ENCODE measurements at regions not wholly inside any gene's neighbourhood (a gene's known extent, or its start where the extent isn't known, plus 50 kb on each side); places are given as distances from the start of the nearest gene placed in this dataset.

DNA sequence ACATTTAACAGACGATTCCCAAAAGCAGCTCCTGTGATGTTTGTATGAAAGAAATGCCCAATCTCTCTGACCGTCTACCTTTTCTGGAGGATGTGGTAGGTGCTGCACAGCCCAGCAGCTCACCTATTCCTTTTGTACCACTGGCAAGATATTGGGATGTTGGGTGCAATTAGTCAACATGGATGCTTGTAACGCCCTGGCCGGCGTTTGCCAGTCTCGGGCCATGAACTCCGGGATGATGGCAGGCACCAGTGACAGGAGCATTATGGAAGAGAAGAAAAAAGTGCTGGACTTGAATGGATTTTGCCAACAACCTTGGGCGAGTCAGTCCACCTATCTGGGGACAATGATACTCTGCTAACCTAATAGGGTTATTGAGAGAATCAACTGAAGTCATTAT is 69.0 kb upstream of the ZNF438 start:
- Histone ChIP-seq H3K27ac (no peak overlapping the region), H3K27me3 (no peaks in the 10 kb centered on the region), H3K9me3 (no peaks in the 10 kb centered on the region), H3K36me3 (no peaks in the 10 kb centered on the region), H3K4me3 (no peak overlapping the region), H3K4me1 (peaks cover 0 to 4% (median 0%) of the 10 kb centered on the region in 4 donors)
- WGBS, 2 donors = 89 to 91% methylated on average over 8 of the region's 8 CpGs
- no peak for DNase-seq (ENCODE audit: low spot score in 2 of 2)
- TF ChIP-seq EP300 (IDR thresholded peaks at IDR 0.05) = no peak
- no peak for TF ChIP-seq POLR2A (IDR thresholded peaks at IDR 0.05)
- no peak for TF ChIP-seq CTCF (IDR thresholded peaks at IDR 0.05)

GRCh38 chr10:31101123-31101522 is 69.5 kb upstream of the ZNF438 start:
- no peaks in the 10 kb centered on the region for H3K27me3 ChIP-seq
- WGBS, 2 donors = 68 to 76% methylated on average over 4 of the region's 4 CpGs
- H3K36me3 ChIP-seq = no peaks in the 10 kb centered on the region
- no peak for TF ChIP-seq EP300 (IDR thresholded peaks at IDR 0.05)
- TF ChIP-seq CTCF (IDR thresholded peaks at IDR 0.05) = no peak
- no peak for TF ChIP-seq POLR2A (IDR thresholded peaks at IDR 0.05)
- H3K4me1 ChIP-seq = peaks cover 0 to 4% (median 0%) of the 10 kb centered on the region in 4 donors
- H3K27ac ChIP-seq = no peak overlapping the region
- no peak for DNase-seq (ENCODE audit: low spot score in 2 of 2)
- no peak overlapping the region for H3K4me3 ChIP-seq
- no peaks in the 10 kb centered on the region for H3K9me3 ChIP-seq

DNA sequence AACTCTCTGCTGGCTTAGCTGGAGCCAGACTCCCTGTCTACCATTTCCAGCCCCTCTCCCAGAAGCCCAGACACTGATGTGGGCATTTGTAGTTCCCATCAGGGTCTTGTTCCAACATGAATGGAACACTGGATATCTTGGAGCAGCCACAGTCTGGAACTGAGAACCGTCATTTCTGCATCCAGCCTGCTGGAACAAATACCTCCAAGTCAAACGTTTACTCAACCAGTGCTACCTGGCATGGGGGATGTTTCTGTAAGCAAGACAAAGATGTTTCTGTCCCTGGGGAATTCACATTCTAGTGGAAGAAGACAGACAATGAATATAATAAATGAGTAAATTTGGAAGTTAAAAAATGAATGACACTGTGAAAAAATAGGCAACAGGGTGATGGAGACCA is 70.8 kb upstream of the ZNF438 start:
- no peak overlapping the region for H3K4me3 ChIP-seq
- no peak for TF ChIP-seq EP300 (IDR thresholded peaks at IDR 0.05)
- no peak for TF ChIP-seq POLR2A (IDR thresholded peaks at IDR 0.05)
- no peak for TF ChIP-seq CTCF (IDR thresholded peaks at IDR 0.05)
- H3K9me3 ChIP-seq = no peaks in the 10 kb centered on the region
- H3K4me1 ChIP-seq = peaks cover 0 to 4% (median 0%) of the 10 kb centered on the region in 4 donors
- no peak overlapping the region for H3K27ac ChIP-seq
- no peaks in the 10 kb centered on the region for H3K27me3 ChIP-seq
- DNase-seq (ENCODE audit: low spot score in 2 of 2) = no peak
- H3K36me3 ChIP-seq = no peaks in the 10 kb centered on the region
- 53 to 54% methylated on average over 2 of the region's 2 CpGs for WGBS, 2 donors

GRCh38 chr10:31103112-31103511 is 71.4 kb upstream of the ZNF438 start:
- H3K27ac ChIP-seq = no peak overlapping the region
- peaks cover 0 to 4% (median 0%) of the 10 kb centered on the region in 4 donors for H3K4me1 ChIP-seq
- TF ChIP-seq EP300 (IDR thresholded peaks at IDR 0.05) = no peak
- no peak for TF ChIP-seq CTCF (IDR thresholded peaks at IDR 0.05)
- TF ChIP-seq POLR2A (IDR thresholded peaks at IDR 0.05) = no peak
- DNase-seq (ENCODE audit: low spot score in 2 of 2) = no peak
- 65 to 67% methylated on average over 3 of the region's 3 CpGs for WGBS, 2 donors
- no peak overlapping the region for H3K4me3 ChIP-seq
- no peaks in the 10 kb centered on the region for H3K36me3 ChIP-seq
- no peaks in the 10 kb centered on the region for H3K27me3 ChIP-seq
- H3K9me3 ChIP-seq = no peaks in the 10 kb centered on the region

DNA sequence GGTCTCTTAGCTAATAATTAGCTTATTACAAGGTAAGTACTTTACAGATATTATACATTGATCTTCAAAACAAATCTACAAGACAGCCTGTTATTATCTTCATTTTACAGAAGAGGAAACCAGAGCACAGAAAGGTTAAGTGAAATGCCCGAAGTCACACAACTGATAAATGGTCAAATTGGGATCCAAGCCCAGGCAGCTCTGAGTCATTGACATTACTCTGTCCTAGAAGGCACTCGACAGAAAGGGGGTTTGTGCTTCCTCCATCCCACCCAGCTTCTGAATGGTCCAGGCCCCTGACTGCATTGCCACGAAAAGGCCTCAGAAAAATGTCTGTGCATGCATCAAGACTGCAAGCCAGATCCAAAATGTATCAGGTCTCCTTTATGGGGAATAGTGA is 81.3 kb upstream of the ZNF438 start:
- no peaks in the 10 kb centered on the region for H3K9me3 ChIP-seq
- no peaks in the 10 kb centered on the region for H3K4me1 ChIP-seq
- no peak for TF ChIP-seq CTCF (IDR thresholded peaks at IDR 0.05)
- TF ChIP-seq POLR2A (IDR thresholded peaks at IDR 0.05) = no peak
- TF ChIP-seq EP300 (IDR thresholded peaks at IDR 0.05) = no peak
- no peak for DNase-seq (ENCODE audit: low spot score in 2 of 2)
- no peaks in the 10 kb centered on the region for H3K27me3 ChIP-seq
- no peak overlapping the region for H3K4me3 ChIP-seq
- H3K36me3 ChIP-seq = peaks cover 0 to 7% (median 0%) of the 10 kb centered on the region in 3 donors
- WGBS, 2 donors = 70 to 73% methylated on average over 3 of the region's 3 CpGs
- H3K27ac ChIP-seq = no peak overlapping the region
